GM19351 (cell line): ENCODE measurements at regions not wholly inside any gene's neighbourhood (a gene's known extent, or its start where the extent isn't known, plus 50 kb on each side); places are given as distances from the start of the nearest gene placed in this dataset.

Experiments
- ATAC-seq: cut with Tn5 transposase; IDR thresholded peaks from one replicate; pipeline ENCODE4 v1.9.1; 2021; ENCODE audit warnings: mild to moderate bottlenecking, moderate library complexity; ENCODE audit not compliant: unreplicated experiment

GRCh38 chr2:48249631-48250473 lies 64.6 kb upstream of the FOXN2 start:
- ATAC-seq, result no peak

- ATAC-seq, result no peak
These were observed 64.0 kb upstream of the FOXN2 start for GRCh38 chr2:48250474-48250844.

GRCh38 chr2:48250943-48251342 lies 63.5 kb upstream of the FOXN2 start:
- peak; percentile 60 for ATAC-seq

GRCh38 chr2:48251437-48252148 lies 62.9 kb upstream of the FOXN2 start:
- no peak for ATAC-seq

- no peak for ATAC-seq
These were observed 61.2 kb upstream of the FOXN2 start for GRCh38 chr2:48253301-48253700.

- no peak for ATAC-seq
These were observed 59.6 kb upstream of the FOXN2 start for GRCh38 chr2:48254839-48255238.

- ATAC-seq, result no peak
These were observed 57.0 kb upstream of the FOXN2 start for GRCh38 chr2:48257456-48257855.

GRCh38 chr2:48258481-48259149 lies 55.9 kb upstream of the FOXN2 start:
- no peak for ATAC-seq

- ATAC-seq, result no peak
These were observed 54.7 kb upstream of the FOXN2 start for GRCh38 chr2:48259811-48260210.

- no peak for ATAC-seq
These were observed 49.9 kb upstream of the FOXN2 start for GRCh38 chr2:48264627-48265026.
